ENCODE measurements at regions not wholly inside any gene's neighbourhood (a gene's known extent, or its start where the extent isn't known, plus 50 kb on each side); places are given as distances from the start of the nearest gene placed in this dataset.

- no peak overlapping the region for H3K27ac ChIP-seq (ENCODE audit: low read depth, low read length)
- ChIA-PET RAD21 (ENCODE audit: low non-redundant PET in 1 of 2, low total read pairs in 2 of 2, uncharacterized antibody in 2 of 2, unreplicated experiment in 2 of 2) (no interaction called here), CTCF (no interaction called here), POLR2A (no interaction called here)
- no peaks in the 10 kb centered on the region for H3K27me3 ChIP-seq (ENCODE audit: insufficient read depth, low read length)
- no peak overlapping the region for H3K4me2 ChIP-seq (ENCODE audit: low read length)
- H4K20me1 ChIP-seq (ENCODE audit: insufficient read depth): no peaks in the 10 kb centered on the region
- H3K36me3 ChIP-seq (ENCODE audit: control insufficient read depth in 1 of 2, insufficient read depth in 2 of 2, low read length in 2 of 2): no peaks in the 10 kb centered on the region
- intact Hi-C loops (cut with micrococcal nuclease): no loop called here
- H3K4me3 ChIP-seq (replicated peaks in 1 of 2; ENCODE audit: low read depth in 1 of 2, low read length in 2 of 2): no peak overlapping the region
- H3K79me2 ChIP-seq (ENCODE audit: insufficient read depth, low read length): no peaks in the 10 kb centered on the region
- H3K9me2 ChIP-seq (ENCODE audit: insufficient read depth): no peaks in the 10 kb centered on the region
- H3K9me3 ChIP-seq (ENCODE audit: control insufficient read depth in 1 of 2, insufficient read depth in 1 of 2, low read depth in 1 of 2, low read length in 2 of 2): peaks cover 7 to 38% of the 10 kb centered on the region in 2 experiments; a peak in 3 of 4 replicates
- no TSS peak for BruUV-seq (replicated peaks)
- H2AFZ ChIP-seq (ENCODE audit: low read depth, low read length, poor library complexity, severe bottlenecking): no peak overlapping the region
- DNase-seq (ENCODE audit: low read depth, low spot score) (no peak), ATAC-seq (no peak)
- H3K4me1 ChIP-seq (ENCODE audit: control insufficient read depth in 1 of 2, insufficient read depth in 2 of 2, low read length in 2 of 2): no peaks in the 10 kb centered on the region
- no peak for TF ChIP-seq EZH2 (IDR thresholded peaks at IDR 0.05)
- no peak for TF ChIP-seq SIN3A (IDR thresholded peaks at IDR 0.05; ENCODE audit: low read depth)
- TF ChIP-seq, protein P1, sequence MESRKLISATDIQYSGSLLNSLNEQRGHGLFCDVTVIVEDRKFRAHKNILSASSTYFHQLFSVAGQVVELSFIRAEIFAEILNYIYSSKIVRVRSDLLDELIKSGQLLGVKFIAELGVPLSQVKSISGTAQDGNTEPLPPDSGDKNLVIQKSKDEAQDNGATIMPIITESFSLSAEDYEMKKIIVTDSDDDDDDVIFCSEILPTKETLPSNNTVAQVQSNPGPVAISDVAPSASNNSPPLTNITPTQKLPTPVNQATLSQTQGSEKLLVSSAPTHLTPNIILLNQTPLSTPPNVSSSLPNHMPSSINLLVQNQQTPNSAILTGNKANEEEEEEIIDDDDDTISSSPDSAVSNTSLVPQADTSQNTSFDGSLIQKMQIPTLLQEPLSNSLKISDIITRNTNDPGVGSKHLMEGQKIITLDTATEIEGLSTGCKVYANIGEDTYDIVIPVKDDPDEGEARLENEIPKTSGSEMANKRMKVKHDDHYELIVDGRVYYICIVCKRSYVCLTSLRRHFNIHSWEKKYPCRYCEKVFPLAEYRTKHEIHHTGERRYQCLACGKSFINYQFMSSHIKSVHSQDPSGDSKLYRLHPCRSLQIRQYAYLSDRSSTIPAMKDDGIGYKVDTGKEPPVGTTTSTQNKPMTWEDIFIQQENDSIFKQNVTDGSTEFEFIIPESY (IDR thresholded peaks at IDR 0.05; ENCODE audit: extremely low read depth, insufficient replicate concordance, low read length): no peak
- TF ChIP-seq REST (IDR thresholded peaks at IDR 0.05; ENCODE audit: low read depth): no peak
- no peak for TF ChIP-seq FOSL1 (IDR thresholded peaks at IDR 0.05; ENCODE audit: low read depth)
- TF ChIP-seq, protein P2, sequence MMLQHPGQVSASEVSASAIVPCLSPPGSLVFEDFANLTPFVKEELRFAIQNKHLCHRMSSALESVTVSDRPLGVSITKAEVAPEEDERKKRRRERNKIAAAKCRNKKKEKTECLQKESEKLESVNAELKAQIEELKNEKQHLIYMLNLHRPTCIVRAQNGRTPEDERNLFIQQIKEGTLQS (IDR thresholded peaks at IDR 0.05): no peak
- TF ChIP-seq SP1 (IDR thresholded peaks at IDR 0.05; ENCODE audit: low read depth): no peak
- TF ChIP-seq POLR2A (IDR thresholded peaks at IDR 0.05; ENCODE audit: borderline replicate concordance, extremely low read depth, insufficient read depth, insufficient read length): no peak
- TF ChIP-seq CTCF (IDR thresholded peaks at IDR 0.05 in 2 of 3, conservative IDR thresholded peaks at IDR 0.05 in 1 of 3; ENCODE audit: borderline replicate concordance in 1 of 3, insufficient read depth in 1 of 3, low read depth in 2 of 3, low read length in 2 of 3): no peak
- TF ChIP-seq ZNF274 (IDR thresholded peaks at IDR 0.05; ENCODE audit: low read depth, low read length): no peak
- no peak for TF ChIP-seq CEBPB (IDR thresholded peaks at IDR 0.05; ENCODE audit: low read depth)
- TF ChIP-seq RAD21 (IDR thresholded peaks at IDR 0.05; ENCODE audit: low read depth): no peak
- TF ChIP-seq EGR1 (IDR thresholded peaks at IDR 0.05; ENCODE audit: low read depth): no peak
- TF ChIP-seq CBX3 (IDR thresholded peaks at IDR 0.05; ENCODE audit: low read depth): no peak
- no peak overlapping the region for H3K9ac ChIP-seq (ENCODE audit: low read length)
These were observed 705.5 kb downstream of the POM121L12 start for GRCh38 chr7:53740971-53741370.

Measured in HCT116 (cell line).